NCI-H1694 (cell line): ENCODE measurements at regions not wholly inside any gene's neighbourhood (a gene's known extent, or its start where the extent isn't known, plus 50 kb on each side); places are given as distances from the start of the nearest gene placed in this dataset.

ENCODE experiments used
- DNase-seq: peaks from one replicate; lab custom pipeline; 2025; lab: John Stamatoyannopoulos, UW

DNA sequence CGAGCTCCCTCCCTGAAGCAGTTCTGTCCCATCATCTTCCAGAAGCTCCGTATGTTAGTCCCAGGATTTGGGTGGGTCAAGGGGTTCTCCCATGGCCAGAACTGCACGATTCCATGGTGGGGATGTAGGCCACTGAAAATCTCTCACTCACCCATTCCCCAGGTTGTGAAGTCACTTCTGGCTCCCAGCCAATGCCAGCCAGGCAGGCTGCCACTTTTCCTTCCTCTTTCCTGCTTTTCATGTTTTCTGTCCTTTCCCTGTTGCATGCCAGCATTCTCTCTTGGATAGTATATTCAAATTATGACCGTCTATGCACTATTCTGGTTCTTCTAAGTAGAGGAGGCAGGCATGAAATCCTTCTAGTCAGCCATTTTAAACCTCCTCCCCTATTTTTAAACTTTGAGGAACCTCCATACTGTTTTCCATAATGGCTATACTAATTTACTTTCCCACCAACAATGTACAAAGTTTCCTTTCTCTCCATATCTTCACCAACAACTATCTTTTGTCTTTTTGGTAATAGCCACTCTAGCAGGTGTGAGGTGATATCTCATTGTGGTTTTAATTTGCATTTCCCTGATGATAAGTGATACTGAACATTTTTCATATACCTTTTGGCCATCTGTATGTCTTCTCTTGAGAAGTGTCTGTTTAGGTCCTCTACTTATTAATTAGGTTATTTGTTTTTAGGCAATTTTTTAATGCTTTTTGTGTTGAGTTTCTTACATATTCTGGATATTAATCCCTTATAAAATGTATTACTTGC is 182.1 kb upstream of the TET2 start:
- no peak for DNase-seq

DNA sequence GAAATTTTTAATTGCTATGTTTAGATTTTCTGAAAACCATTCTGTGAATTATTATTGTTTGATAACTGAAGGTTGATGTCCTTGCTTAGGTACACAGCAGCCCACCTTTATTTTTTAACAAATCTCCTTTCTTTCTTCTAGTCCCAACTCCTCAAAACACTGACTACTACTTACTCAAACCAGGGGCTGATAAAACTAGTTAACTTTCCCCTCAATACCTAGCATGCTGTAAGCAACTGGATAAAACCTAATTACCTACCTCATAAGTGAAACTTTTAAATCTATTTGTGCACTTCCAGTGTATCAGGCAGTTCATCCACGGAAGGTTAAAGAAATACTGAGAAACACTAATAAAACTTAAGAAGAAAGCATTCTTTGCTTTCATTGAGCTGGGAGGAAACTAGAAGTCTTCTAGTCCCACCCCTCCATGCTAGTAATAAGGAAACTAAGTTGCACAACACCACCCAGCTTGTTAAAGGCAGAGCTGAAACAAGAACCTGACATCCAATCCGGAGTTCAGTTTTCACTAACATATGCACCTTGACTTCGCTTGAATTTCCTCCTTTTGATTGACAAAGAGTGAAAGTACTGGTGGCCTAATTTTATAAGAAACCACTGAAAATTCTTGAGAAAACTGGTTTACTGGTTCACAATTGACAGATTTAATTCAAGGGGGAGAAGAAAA is 180.2 kb upstream of the TET2 start:
- no peak for DNase-seq

DNA sequence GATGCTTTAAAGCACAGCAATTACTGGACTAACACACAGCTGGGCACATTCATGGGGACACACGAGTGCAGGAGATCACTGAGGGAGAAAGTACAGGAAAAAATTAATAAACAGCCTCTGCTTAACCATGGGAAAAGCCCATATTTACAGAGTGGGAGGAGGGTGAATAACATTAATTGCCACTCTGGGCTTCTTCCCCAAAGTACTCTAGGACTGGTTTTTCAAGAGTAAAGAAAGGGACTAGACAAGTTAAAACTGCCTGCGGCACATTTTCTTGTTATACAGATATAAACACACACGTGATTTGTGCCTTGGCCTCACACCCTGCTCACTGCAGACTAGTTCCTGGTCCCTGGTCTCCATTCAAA is 179.7 kb upstream of the TET2 start:
- no peak for DNase-seq

DNA sequence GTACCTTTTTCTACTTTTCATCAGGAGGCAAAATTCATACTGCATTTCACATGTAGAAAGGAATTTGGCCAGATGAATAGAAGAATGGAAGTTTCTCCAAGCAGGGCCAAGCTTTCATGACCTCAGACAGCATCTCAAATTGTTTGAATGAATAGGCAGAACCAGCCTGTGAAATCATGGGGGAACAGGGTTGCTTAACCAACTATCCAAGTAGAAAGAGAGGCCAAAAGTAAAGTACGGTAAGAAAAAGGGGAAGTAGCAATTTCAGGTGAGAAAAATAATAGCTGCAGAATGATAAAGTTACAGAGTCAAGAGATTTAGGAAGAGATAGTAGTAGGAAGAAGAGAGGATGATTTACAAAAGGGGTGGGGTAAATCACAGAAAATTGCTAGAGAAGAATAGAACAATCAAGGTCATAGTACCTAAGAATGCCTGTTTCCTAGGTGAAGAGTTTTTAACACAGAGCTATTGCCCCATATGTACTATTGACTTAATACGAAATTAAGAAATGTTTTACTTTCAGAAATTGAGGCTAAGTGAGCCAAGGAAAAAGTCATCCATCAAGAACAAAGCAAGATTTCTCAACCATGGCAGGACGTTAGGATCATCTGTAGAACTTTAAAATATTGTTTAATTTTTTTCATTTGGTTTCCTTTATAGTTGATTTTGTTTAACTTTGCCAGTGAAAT is 177.1 kb upstream of the TET2 start:
- DNase-seq: no peak

DNA sequence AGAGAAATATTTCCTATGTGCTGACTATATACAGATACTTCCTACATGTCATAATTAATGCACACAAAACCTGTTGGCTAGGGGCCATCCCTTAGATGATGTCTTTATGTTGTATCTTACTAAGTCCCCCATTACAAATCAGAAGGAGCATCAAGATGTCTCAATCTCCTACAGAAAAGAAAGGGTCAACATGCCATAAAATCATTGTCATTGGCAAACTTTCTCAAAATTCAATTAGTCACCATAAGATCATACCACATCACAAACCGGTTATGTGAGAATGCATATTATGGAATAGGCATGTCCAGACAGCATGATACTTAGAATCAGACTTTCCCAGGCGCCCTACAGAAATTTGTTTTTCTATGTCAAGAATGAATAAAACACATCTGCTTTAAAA is 175.2 kb upstream of the TET2 start:
- DNase-seq: no peak

DNA sequence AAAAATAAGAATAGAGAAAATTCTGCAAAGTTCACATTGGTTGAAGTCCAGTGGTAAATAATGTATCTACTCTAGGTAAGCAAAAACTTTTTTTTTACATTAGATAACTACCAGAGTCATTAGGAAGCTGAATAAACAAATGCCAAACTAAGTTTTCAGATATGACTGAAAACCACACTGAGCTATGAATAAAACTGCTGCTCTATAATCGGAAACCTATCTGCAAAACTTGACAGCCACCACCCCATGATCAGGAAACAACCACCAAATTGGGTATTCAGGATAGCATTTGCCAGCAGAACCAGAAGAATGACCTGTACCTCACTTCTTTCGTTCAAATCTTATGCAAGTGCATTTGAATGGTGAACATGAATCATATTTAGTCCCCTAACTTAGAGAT is 173.0 kb upstream of the TET2 start:
- DNase-seq: no peak

DNA sequence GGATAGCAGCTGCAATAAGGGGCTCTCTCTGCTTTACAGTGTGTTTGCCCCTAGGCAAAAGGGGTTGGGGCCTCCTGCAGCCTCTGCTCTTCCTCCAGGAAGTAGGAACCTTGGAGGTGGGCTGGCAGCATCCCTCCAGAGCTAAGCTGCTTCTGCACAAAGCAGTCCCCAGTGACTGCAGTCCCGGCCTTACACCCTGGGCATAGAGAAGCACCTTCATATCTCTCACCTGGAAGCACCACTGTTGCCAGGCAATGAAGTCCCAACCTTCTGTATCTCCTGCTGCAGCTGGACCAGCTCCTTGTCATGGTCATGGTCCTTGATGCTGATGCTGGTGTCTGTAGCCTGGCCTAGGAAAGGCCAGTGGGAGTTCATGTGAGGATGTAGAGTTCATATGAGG is 171.1 kb upstream of the TET2 start:
- DNase-seq: no peak

DNA sequence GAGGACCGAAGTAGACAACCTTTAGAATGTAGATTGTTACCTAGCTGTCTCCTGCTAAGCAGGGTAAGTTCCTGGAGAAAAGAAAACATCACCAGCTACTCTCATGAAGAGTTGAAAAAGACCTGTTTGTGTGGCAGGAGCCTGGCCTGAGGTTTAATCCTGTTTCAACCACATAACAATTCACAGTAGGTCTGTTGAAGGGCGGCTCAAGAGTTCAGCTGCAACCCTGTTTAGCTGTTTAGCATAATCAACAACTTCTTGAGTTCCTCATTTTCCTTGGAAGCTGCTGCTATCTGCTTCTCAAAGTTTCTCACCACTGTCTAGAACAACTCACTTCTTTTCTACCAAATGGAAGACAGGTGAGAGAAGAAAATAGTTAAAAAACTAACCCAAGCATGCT is 170.4 kb upstream of the TET2 start:
- no peak for DNase-seq

DNA sequence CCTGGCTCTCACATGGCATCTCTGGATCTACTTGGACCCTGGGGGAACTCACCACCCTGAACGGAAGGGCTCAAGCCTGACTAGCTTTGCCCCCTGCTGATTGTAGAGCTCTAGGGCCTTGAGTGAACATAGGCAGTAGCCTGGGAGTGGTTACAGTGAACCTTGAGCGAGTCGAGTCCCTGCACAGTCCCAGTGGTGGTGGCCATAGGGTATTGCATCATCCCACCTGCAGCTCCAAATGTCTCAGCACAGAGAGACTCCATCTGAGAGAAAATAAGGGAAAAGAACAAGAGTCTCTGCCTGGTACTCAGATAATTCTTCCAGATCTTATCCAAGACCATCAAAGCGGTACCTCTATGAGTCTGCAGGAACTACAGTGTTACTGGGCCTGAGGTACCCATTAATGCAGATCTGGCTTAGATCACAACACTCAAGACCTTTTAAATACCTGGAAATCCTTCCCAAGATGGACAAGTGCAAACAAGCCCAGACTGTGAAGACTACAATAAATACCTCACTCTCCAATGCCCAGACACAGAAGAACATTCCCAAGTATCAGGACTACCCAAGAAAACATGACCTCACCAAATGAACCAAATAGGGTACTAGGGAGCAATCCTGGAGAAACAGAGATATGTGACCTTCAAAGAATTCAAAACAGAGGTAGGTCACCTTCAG is 167.5 kb upstream of the TET2 start:
- no peak for DNase-seq

DNA sequence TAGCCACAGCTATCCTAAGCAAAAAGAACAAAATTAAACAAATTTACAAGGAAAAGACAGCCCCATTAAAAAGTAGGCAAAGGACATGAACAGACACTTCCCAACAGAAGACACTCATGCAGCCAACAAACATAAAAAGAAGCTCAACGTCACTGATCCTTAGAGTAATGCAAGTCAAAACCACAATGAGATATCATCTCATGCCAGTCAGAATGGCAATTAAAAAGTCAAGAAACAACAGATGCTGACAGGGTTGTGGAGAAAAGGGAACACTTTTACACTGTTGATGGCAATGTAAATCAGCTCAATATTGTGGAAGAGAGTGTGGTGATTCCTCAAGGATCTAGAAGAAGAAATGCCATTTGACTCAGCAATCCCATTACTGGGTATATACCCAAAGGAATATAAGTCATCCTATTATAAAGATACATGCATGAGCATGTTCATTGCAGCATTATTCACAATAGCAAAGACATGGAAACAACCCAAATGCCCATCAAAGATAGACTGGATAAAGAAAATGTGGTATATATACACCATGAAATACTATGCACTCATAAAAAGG is 163.0 kb upstream of the TET2 start:
- no peak for DNase-seq

DNA sequence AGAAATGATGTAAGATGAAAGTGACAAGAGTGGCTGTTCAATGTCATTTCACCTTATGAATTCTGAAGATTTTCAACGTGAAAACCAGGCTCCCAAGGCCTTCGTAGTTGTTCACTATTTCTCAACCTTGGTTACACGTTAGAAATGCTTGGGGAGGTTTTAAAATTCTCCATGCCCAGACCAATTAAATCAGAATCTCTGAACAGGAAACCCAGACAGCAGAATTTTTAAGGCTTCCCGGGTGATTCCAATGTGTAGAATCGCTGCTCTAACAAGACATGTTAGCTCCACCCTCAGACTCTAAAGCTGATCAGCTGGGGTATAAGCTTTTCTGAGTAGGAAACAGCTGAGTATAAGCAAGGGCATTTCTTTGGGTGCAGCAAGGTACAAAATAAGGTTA is 160.4 kb upstream of the TET2 start:
- DNase-seq: no peak

DNA sequence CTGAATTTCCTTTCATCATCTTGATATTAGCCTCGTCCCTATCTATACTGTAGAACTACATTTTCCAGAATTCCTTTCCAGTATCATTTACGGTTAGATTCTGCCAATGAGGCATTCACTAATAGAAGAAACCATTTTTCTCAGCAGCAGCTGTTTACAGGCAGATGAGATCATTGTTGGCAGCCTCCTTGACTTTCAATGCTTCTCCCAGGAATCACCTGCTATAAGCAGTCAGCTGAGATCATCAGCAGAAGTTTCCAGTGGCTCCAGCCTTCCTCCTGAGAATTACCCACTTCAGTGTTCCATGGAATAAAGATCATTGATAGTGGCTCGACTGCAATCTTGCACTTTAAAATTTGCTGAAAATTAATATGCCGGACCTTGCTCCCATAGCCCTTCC is 157.3 kb upstream of the TET2 start:
- peak; percentile 56 for DNase-seq

DNA sequence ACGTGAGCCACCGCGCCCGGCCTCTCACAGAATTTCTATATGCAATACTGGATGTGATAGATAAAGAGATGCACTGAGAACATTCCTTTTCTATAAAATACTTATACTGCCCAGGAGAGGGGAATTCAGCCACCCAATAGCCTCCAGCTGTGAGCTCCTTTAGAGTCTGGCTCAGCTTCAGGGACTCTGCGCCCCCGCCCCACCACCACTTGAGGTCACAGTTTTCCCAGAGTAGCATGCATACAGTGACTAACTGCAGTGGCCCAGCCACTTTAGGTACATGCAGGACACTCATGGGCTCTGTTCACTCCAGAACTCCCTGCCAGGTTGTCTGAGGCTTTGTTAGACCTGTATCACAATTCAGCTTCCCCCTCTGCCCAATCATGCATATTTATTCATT is 144.4 kb upstream of the TET2 start:
- no peak for DNase-seq

DNA sequence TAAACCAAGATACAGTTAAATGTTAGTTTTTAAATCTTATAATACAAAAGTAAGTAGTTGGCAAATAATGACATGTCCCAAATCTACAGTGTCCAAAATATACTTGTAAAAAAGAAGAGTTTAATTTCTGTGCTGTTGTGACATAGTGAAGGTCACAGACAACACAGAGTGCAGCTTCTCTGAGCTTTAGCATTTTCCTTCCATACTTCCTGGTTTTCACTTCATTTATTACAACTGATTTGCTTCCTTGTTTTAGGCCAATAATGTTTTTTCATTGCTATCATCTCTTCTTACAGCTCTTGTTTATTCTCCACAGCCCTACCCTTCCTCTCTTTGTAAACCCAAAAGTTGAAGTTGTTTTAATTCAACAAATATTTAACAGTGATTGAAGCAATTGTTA is 132.4 kb upstream of the TET2 start:
- no peak for DNase-seq

DNA sequence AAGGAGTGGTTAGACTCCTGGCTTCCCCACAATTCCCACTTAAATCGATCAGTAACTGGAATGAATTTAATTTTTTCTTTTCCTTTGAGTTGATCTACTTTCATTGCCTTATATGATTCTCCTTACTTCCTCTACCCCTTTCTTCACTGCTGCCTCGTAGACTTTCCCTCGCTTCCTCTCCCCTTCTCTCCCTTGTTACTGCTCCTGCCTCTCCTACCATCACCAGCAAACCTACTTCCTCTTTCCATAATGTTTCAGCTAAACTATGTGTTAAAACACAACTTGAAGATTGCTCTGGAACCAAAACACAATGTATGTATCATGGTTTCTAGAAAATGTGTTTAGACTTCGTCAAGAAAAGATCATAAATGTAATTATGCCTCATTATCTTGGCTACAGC is 132.0 kb upstream of the TET2 start:
- DNase-seq: no peak

DNA sequence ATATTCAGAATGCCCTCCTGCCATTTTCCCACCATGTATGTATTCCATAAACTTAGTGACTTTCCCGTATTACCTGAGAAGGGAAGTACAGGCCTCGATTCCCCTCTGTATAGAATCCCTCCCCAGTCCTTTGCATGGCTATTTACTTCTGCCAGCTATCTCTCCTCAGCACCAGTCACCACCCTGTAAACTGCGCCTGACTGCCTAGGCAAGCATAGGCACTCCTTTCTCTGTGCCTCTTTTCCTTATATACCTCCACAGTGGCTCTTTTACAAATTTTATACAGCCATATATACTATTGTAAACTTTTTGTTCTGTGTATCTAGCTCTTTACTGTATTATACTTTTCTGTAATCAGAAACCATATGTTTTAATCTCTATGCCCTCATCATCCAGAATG is 130.9 kb upstream of the TET2 start:
- no peak for DNase-seq

DNA sequence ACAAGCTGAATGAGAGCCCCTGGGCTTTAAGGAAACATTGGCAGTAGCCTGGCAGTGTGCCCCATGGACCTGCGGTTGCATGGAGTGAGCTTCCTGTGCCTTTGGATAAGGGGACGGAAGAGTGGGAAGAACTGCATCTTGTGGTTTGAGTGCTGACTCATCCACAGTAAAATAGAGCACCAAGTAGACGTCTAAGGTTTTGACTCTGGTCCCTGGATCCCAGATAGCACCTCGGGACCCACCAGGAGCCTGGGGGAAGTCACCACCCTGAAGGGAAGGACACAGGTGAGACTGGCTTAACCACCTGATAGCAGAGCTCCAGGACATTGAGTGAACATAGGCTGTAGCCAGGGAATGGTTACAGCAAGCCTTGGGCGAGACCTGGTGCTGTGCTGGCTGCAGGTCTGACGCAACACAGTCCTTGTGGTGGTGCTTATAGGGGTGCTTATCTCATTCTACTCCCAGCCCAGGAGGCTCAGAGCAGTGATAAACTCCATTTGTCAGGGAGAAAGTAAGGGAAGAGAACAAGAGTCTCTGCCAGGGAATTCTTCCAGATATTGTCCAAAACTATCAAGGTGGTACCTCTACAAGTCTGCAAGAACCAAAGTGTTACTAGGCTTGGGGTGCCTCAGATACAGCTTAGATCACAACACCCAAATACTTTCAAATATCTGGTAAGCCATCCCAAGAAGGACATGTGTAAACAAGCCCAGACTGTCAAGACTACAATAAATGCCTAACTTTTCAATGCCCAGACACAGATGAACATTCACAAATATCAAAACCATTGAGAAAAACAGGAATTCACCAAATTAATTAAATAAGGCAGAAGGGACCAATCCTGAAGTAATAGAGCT is 123.6 kb upstream of the TET2 start:
- no peak for DNase-seq

DNA sequence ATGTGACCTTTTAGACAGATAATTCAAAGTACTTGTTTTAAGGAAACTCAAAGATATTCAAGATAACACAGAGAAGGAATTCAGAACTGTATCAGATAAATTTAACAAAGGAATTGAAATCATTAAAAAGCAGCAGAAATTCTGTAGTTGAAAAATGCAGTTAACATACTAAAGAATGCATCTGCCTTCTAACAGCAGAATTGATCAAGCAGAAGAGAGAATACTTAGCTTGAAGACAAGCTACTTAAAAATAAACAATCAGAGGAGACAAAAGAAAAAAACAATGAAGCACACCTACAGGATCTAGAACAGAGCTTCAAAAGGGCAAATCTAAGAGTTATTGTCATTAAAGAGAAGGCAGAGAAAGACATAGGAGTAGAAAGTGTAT is 123.0 kb upstream of the TET2 start:
- DNase-seq: no peak

DNA sequence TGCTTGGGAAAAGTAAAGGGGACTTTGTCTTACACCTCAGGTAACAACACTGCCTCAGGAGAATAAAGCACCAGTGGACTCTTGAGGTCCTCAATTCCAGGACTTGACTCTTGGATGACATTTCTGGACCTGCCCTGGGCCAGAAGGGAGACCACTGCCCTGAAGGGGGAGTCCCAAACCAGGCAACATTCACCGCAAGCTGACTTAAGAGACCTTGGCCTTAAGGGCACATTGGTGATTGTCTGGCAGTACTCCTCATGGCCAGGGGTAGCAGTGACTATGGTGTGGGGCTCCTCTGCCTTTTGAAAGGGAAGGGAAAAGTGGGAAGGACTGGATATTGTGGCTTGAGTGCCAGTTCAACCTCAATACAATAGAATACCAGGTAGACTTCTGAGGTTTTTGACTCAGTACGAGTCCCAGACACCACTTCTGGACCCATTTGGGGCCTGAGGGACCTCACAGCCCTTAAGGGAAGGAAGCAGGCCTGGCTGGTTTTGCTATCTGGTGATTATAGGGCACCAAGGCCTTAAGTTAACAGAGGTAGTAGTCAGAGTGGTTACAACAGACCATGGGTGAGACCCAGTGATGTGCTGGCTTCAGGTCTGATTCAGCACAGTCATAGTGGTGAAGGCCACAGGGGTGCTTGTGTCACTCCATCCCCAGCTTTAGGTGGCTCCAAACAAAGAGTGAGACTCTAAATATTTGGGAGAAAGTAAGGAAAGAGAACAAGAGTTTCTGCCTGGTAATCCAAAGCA is 121.2 kb upstream of the TET2 start:
- DNase-seq: no peak

DNA sequence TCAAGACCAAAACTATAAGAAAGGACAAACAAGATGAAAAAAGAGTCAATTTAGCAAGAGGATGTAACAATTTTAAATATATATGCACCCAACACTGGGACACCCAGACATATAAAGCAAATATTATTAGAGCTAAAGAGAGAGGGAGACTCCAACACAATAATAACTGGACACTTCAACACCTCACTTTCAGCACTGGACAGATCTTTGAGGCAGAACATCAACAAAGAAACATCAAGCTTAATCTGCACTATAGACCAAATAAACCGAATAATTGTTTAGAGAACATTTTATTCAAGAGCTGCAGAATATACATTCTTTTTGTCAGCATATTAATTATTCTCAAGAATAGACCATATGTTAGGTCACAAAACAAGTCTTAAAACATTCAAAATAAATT is 109.7 kb upstream of the TET2 start:
- no peak for DNase-seq

DNA sequence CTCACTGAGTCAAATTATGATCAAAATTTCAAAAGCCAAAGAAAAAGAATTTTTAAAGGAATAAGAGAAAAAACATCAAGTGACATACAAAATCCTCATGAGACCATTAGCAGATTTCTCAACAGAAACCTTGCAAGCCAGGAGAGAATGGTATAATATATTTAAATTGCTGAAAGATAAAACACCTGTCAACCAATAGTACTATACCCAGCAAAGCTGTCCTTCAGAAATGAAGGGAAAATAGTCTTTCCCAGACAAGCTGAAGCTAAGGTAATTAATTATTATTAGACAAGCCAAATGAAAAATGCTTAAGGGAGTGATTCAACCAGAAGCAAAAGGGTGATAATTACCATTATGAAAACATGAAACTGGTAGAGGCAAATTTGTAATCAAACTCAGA is 104.2 kb upstream of the TET2 start:
- no peak for DNase-seq
